NOMO-1 treated with DMSO at 0.1 percent for 48 hours (cell line): ENCODE measurements at regions not wholly inside any gene's neighbourhood (a gene's known extent, or its start where the extent isn't known, plus 50 kb on each side); places are given as distances from the start of the nearest gene placed in this dataset.
"Not testable (repeated sequence)": the region's sequence is repeated elsewhere in the genome, so short reads cannot be mapped to it uniquely, and the experiment has no call there.

Experiments
- DNase-seq: peaks from one replicate; lab custom pipeline; 2025; ENCODE audit not compliant: unreplicated experiment; lab: John Stamatoyannopoulos, UW

DNA sequence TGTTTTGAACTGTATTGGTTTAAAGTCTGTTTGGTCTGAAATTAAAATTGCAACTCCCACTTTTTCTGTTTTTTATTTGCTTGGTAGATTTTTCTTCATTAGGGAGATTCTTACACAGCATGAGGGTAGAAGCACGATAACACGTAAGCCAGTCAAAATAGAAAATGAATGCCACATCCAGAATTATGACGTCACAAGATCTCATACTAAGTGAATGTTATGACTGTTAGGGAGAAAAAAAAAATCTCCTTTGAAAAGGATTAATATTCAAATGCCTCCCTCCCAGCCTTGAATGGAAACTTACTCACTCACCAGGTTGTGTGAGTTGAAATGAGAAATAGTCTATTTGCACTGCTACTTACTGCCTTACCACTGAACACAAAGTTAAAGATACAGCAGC is 670.8 kb downstream of the TFAP2A start:
- no peak for DNase-seq

DNA sequence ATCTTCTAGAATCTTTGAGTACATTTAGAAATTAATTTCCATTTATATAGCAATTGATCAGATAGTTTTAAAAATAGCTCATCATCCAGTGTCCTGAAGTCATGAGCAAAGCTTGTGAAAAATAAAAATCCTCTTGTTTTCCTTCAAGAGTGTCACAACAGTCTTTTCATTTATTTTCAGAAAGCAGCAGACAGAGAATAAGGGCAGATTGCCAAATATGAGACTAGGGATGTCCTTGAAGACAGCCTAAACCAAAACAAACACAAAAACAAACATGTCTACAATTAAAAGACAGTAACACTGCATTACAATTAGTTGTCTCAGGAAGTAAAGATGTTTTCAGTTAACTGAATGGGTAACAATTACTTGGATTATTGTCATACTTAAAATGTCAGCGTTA is 682.8 kb downstream of the TFAP2A start:
- DNase-seq = no peak

DNA sequence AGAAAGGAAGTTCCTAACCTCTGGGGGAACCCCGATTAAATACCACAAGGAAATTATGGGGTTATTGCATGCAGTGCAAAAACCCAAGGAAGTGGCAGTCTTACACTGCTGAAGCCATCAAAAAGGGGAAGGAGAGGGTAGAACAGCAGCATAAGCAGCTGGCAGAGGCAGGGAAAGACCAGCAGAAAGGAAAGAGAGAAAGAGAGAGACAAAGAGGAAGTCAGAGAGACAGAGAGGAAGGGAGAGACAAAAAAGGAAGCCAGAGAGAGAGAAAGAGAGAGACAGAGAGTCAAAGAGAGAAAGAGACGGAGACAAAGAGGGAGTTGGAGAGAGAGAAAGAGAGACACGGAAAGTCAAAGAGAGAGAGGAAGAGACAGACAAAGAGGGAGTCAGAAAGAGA is 689.1 kb downstream of the TFAP2A start:
- DNase-seq = peak; percentile 52

DNA sequence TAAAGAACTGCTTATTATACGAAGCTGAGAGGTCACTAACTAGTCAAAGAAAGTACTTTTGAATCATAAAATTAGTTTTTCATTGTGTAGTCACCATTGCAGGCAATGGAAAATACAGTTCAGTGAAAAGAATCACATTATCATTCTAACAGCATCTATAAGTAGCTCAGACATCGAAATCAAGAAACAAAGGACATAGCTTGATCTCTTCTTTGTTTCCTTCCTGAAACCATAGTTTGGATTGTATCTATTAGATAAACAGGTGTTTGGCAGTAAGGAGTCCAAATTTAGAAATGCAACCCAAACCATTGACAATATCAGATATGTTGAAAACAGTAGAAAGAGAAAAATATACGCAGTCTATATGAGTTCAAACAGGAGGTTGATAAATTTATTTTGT is 697.3 kb downstream of the TFAP2A start:
- no peak for DNase-seq

DNA sequence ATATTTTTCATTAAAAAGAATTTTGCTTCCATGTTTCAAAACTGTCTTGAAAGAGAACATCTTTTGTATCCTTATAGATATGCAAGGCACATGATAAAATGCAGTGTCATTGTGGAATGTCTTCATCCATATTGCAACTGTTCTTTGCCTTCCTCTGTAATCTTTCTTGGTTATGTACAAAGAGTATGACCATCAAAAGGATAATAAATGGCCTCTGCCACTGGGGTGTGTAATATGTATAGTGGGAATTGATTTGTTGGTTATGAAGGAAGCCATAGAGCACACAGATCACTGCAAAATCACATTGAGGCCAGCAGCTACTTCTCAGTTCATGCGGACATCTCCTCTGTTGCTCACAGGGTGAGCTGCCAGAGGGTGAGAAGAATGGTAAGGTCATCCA is 703.5 kb downstream of the TFAP2A start:
- peak; percentile 47 for DNase-seq

DNA sequence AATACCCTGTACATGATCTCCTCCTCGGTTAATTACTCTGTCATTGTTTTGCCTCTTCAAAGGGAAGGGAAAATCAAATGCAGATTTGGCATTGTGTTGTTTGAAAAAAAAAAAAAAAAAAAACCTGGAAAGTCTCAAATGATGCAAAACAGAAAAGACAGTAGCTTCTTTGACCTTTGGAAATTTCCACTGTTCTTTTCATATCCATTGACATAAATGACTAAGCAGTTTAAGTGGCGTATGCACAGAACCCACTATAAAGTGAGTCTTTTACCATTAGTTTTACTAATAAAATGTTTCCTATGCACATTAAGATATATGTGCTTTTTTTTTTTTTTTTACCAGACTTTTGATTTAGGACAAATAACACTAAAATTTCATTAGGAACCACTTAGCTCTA is 704.3 kb downstream of the TFAP2A start:
- DNase-seq = no peak

DNA sequence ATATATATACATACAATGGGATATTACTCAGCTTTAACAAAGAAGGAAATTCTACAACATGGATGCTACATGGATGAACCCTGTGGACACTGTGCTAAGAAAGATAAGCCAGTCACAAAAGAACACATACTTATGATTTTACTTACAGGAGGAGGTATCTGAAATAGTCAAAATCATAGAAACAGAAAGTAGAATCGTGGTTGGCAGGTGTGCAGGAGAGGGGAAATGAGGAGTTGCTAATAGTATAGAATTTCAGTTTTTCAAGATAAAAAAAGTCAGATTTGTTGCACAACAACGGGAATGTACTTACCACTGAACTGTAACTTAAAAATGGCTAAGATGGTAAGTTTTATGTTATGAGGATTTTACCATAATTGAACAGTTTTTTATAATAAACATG is 706.3 kb downstream of the TFAP2A start:
- no peak for DNase-seq

DNA sequence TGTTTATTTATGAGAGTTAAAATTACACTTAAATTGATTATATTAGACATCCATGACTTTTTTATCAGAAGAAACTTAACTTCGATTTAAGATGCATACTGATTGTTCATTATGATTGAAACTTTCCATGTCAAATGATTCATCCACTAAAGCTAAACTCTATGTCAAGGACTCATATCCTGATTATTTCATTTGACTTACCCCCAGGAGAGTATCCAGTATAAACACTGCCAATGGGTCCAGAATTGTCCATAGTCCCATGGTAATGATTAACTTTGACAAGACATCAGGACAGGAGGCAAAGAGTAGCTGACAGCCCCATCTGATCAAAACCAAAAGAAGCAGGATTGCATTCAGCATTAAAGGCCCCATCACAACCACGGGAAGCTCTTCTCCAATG is 709.9 kb downstream of the TFAP2A start:
- DNase-seq = no peak

DNA sequence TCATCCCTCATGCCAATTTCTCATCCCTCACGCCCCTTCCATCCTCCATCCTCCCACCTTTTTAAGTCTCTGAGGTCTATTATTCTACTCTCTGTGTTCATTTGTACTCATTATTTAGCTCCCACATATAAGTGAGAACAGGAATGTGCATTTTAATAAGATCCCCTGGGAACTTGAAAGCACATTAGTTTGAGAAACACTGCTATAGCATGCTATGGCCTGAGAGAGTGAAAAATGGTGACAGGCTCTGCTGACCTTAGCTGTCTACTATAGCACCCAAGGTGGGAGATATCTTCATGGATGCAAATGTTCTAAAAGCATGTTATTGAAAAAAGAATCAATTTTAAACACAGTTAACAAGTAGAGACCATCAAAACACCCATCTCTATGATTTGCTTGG is 712.0 kb downstream of the TFAP2A start:
- no peak for DNase-seq

DNA sequence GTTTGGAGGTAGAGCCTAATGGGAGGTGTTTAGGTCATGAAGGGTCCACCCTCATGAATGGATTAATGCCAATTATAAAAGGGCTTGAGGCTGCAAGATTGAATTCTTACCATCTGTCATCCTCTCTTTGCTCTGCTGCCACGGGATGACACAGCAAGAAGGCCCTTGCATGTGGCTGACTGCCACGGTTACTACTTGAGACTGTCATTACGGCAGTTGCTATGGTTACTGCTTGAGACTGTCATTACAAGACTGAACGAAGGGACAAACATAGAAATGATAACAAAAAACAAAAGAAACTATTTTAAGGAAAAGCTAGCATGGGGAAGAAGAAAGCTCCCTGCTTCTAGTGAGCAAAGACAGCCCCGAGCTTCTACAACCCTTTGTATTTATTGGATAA is 715.0 kb downstream of the TFAP2A start:
- no peak for DNase-seq

DNA sequence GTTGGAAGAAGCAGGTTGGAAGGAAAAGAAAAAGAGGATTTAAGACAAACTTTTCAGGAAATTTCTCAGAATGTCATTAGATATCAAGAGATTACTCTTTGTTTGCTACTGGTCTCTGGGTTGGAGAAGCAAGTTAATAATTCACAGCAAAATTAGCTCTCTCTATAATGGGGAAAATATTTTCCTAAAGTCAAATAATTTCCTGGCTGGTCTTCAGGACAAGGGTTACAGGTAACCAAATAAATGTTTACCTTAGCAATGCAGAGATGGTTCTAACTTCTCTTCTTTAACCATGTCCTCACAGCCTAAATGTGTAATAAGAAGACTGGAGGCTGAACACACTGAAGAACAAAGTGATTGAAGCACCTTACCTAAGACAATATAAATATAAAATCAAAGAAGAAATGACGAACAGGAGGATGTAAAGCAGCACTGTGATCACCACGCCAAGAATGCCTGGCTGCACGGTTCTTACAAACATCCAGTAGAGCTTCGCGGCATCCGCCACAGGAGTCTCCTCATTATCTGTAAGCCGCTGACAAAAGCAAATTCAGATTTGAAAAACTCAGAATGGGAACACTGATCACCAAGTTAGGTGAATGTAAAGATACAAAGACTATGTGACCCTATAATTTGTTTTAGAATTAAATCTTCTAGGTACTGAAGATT is 717.5 kb downstream of the TFAP2A start:
- no peak for DNase-seq

DNA sequence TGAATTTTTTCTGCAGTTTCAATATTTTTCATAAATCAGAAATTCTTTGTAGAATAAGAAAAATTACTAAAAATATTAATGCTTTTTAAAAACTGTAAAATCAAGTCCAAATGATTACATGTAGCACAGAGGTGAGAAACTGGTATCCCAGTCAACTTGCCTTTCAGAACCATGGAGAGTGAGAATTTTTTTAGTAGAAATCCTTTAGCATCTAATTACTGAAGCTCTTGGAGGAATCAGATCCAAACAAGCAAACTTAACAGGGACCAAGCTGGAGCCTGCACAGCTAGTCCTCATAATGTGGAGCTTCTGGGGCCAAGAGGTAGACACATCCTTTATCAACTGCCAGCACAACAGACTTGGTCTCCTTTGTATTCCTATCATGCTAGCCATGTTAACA is 724.5 kb downstream of the TFAP2A start:
- DNase-seq = no peak

DNA sequence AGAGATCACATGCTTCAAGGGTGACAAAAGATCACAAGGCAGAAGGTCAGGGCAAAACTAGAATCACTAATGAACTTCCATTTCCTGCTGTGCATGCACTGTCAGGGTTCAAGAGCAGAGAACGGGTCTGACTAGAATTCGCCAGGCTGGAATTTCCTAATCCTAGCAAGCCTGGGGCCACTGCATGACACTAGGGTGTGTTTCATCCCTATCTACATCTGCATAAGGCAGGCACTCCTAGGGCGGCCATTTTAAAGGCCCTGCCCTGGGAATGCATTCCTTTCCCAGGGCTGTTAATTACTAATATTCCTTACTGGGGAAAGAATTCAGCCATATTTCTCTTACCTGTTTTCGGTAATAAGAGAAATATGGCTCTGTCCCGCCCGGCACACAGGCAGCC is 734.1 kb downstream of the TFAP2A start:
- not testable (repeated sequence) for DNase-seq

DNA sequence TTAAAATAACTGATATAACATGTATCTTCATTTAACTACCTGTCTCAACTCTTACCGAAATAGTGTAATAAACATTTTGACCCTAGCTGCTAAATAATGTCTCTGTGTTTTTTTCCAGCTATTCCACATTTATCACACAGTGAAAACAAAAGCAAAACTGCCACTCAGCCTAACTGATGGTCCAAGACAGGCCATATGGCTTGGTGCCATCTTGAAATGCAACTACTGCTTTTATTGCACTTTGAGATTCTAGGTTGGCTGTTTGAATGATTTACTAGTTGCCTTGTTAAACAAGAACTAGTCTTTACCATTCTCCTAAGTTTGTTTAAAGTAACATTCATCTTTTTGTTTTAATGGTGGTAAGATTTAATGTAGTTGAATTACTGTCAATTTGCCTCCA is 739.8 kb downstream of the TFAP2A start:
- no peak for DNase-seq

DNA sequence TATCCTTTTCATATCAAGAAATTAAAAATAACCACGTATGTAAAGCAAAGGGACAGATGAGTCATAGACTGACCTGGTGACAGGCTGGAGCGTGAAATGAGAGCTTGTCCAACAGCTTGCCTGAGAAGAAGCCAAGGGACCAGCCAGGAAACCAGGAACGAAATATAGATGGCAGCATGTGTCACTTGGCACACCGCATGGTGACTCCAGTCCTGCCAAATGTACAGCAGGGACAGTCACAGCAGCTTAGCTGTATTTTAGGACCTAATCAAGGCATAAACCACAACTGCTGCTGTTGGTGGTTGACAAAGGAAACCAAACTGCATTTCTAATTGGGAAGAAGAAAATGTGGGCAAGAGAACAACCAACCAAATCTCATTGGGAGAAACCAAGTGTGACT is 755.0 kb downstream of the TFAP2A start:
- no peak for DNase-seq

DNA sequence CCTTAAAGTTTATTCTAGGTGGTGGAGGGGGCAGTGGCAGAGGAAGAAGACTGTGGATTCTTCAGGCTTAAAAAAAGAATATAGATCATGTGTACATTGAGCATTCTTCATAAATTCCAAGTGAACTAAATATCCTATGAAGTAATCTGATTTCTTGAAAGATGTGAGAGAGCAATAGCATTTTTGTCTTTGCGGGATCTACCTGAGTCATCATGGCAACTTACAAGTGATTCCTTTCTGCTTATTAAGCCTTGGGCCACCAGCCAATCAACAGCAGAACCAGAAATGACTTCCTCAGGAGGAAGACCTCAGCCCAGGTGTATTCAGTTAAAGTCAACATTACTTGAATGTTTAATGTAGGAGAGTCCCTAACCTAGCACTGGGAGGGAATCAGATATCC is 756.9 kb downstream of the TFAP2A start:
- no peak for DNase-seq

DNA sequence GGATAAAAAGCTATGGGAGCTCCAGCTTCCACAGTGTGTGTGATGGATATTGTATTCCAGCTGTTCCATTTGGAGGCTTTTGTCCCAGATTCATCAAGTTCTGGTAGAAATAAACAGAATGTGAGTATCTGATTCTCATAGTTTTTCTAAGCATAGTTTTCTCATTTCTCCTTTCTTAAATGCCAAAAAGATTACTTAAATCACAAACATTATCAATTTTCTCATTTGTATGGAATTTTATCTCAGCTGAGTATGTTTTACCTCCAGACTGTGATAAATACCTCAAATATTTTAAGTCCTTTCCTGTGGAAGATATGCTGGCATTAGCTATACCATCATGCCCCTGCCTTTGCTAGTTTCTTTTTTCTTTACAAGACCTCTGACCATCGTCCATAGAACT is 767.3 kb downstream of the TFAP2A start:
- DNase-seq = no peak

DNA sequence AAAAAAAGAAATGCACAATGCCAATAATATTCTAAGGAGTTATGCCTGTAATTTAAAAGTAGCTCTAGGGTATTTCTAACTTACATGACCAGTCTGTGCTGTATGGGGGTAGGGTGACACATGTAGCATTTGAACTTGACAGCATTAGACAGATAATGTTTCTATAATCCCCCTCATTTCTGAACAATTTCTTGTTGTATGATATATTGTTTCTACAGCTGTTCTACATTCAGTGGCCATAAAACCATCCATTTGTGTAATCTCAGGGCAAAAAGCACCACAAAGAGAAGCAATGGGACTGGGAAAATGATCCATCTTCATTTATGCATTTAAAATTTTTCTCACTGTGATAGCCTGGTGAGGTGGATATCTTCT is 767.8 kb downstream of the TFAP2A start:
- DNase-seq = no peak

DNA sequence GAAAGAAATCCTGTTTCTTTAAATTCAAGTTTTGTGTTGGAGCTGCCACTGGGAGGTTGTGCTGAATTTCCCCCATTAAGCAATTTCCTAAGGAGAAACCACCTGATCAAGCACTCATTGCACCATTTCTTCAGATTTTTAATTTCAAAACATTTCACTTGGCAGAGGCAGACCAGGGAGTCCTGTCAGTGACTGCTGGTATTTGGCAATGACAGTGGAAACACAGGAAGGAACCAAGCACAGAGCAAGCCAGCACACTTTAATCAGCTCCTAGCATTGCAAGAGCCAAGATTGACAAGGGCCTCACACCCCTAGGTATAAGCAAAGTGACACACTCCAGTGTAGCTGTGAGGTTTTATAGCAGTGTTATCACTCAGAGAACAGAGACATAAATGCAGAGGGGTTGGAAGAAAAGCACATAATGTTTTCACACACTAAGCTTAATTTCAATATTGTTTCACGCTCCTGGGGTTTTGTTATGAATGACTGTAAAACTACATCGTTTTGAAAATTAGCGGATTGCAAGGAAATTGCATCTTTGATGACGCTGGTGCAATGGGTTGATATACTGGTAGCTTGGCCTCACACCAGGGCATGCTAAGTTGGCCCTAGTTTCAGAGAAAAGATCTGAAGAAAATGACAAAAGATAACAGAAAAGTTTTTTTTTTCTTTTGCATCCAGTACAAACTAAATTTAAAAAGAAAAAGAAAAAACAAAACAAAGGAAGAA is 768.4 kb downstream of the TFAP2A start:
- DNase-seq = peak; percentile 89

DNA sequence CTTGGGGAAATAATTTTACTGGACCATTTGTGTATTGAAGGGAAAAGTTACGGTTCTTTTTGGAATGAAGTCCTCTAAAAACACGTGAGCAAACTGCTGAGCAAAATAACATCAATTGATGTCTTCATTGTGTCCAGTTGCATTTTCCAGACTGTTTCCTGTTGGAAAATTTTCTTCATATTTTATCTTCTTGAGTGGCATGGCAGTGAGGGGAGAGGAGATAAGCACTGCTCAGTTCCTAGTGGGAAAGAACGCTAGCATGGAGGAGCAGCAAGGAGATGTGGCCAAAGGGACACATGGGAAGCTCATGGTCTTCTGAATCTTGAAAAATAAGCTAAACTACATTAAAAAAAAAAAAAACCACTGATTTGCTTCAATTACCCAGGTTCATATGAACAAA is 776.0 kb downstream of the TFAP2A start:
- no peak for DNase-seq

DNA sequence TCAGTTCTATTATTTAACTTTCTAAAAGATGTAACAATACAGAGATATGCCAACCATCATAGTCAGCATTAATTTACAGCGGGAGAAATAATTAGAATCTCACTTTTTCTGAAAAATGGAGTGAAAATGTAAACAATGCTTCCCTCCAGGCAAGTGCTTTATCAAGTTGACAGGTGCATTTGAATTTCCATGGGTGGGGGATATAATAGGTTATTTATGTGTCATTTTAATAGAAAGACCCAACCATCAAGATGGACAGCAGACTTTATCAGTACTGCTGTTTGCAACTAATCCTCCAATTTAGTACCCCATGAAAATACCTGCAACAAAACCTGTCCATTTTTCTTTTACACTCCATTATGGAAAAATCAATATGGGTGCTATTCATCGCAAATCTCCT is 780.1 kb downstream of the TFAP2A start:
- no peak for DNase-seq

DNA sequence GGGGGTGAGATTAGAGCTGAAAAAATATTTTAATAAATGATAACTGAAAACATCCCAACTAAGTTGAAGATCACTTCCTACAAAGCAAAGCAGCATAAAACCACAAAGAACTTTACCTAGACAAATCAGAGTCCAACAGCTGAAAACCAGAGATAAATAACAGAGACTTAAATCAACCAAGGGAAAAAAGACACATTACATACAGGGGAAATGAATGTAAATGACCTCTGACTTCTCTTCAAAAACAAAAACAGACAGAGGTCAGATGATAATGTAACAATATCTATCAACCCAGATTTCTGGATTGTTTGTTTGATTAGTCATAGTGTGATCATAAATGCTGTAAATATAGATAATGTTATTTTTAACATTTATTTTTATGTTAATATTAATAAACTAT is 782.8 kb downstream of the TFAP2A start:
- no peak for DNase-seq

DNA sequence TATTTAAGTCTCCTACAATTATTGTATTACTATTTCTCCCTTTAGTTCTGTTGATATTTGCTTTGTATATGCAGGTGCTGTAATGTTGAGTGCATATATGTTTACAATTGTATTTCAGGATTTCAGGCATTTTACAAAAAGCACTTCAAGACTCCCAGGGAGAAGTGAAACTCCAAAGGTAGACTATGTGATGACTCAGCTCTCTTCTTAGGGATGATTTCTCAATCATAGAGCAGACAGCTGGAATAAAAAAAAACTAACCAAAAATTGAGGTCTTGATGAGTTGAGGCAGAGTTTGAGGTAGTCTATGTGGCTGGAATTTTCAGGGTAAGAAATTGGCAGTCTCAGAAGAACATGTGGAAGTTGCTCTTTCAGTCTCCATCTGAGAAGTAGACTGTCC is 786.1 kb downstream of the TFAP2A start:
- peak; percentile 86 for DNase-seq
